HepG2 (cell line): ENCODE measurements at regions not wholly inside any gene's neighbourhood (a gene's known extent, or its start where the extent isn't known, plus 50 kb on each side); places are given as distances from the start of the nearest gene placed in this dataset.

ENCODE experiments used
- ATF2 ChIP-seq: sonication (generic); formaldehyde crosslinking; IDR thresholded peaks from 2 replicates; pipeline ENCODE4 v1.4.0; 2020; ENCODE audit warnings: missing genetic modification reagents
- CTCF ChIP-seq: sonication (generic); formaldehyde crosslinking; IDR thresholded peaks from 2 replicates; pipeline ENCODE4 v1.5.0; 2020; ENCODE audit warnings: mild to moderate bottlenecking, missing genetic modification reagents, moderate library complexity
- ZNF274 ChIP-seq: sonication (generic); formaldehyde crosslinking; IDR thresholded peaks from 2 replicates; pipeline ENCODE4 v1.5.1; 2020; ENCODE audit warnings: mild to moderate bottlenecking, missing genetic modification reagents
- ZNF740 ChIP-seq: sonication (generic); formaldehyde crosslinking; IDR thresholded peaks from 2 replicates; pipeline ENCODE4 v1.4.0; 2020; ENCODE audit warnings: missing genetic modification reagents

DNA sequence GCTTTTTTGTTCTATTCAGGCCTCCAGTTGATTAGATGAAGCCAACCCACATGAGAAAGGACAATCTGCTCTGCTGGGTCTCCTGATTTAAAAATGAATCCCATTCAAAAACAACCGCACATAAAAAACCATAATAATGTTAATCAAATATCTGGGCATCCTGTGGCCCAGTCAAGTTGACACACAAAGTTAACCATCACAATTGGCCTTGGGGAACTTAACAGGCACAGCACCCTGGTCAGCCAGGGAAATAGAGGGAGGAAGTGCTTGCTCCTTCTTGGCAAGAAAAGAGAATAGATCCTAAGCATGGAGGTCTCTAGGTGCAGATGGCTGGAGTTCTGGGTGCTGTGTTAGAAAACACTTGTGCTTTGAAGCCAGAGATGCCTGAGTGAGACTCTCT is 109.6 kb upstream of the OLIG2 start:
- TF ChIP-seq ZNF274 (no peak), CTCF (CRISPR knock-in tag) (no peak), ATF2 (CRISPR knock-in tag) (no peak), ZNF740 (CRISPR knock-in tag) (no peak)
